SKM-1 treated with dmso at 0.1 percent for 144 hours (cell line): ENCODE measurements at regions not wholly inside any gene's neighbourhood (a gene's known extent, or its start where the extent isn't known, plus 50 kb on each side); places are given as distances from the start of the nearest gene placed in this dataset.

Experiments
- DNase-seq: peaks from one replicate; lab custom pipeline; 2025; ENCODE audit not compliant: unreplicated experiment; lab: John Stamatoyannopoulos, UW

DNA sequence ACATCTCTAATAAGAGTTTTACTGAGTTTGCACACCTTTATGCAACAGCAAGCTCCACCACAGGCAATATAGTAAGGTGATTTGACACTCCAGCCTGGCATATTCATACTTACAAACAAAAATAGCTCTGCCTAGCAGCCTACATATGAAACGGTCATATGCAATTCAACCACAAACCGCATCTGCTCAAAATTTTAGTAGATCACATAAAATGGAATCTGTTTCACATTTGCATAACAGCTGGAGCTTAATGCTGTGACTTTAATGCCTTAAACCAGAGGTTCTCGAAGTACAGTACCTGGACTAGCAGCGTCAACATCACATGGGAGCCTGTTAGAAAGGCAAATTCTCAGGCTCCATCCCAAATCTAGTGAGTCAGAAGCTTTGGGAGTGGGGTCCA, 578.4 kb downstream of the CDH11 start:
- no peak for DNase-seq

DNA sequence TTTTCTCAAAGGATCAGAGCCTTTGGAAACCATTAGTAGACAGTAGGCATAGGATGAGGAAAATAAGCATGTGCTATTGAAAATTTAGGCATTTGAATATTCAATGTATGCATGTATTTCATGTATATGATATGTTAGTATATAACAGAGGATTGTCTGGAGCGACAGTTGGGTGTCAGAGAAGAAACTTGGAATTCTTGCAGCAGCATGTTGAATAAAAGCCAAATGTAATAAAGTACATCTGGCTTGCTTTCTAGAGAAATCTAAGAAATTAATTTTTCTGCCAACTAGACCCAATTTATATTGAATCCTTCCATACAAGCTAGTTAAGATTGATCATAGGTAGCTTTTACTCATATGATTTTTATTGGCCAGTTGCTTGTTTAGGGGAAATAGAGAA, 578.8 kb downstream of the CDH11 start:
- DNase-seq = no peak

DNA sequence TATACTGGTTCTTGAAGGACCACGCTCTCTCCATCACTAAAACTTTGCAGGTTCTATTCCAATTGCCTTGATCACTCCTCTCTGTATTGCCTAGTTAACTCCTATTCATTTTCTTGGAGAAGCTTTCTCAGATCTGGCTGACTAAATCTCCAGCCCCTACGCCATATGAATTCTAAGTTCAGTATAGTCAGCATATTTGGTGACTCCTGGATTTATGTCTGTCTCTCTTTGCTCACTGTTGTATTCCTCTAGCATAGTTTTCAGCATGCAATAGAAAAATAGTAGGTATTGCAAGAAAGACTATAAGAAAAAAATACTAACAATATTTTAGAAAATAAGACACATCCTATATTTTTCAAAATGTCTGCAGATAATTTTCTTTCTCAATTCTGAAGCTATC, 579.7 kb downstream of the CDH11 start:
- no peak for DNase-seq

DNA sequence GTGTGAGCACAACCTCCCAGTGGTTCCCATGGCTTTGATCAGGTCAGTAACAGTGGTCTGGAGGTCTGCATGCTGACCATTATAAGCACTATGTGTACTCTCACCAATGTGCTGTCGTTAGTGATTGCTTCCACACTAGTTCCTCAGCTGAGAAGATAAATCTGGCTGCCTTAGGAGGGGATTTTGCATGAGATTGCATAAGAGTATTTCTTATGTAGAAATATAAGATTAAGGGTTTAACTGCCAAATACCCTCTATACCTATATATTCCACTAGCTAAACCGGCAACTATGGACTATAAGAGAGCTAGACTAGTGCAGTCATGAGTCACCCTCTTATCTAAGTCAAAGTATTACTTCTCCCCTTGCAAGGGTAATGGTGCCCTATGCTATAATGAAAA, 580.2 kb downstream of the CDH11 start:
- no peak for DNase-seq

DNA sequence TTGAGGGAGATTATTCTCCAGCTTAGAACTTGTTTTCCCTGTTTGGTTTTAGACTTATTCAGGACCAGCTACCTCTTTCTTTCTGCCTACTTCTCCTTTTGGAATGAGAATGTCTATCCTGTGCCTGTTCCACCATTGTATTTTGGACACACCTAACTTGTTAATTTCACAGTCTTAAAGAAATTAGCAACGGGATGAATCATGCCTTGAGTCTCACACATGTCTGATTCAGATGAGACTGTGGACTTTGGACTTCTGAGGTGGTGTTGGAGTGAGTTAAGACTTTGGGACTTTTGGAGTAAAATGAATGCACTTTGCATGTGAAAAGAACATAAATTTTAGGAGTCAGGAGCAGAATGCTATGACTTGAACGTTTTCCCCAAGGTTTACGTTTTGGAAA, 581.4 kb downstream of the CDH11 start:
- DNase-seq = no peak

DNA sequence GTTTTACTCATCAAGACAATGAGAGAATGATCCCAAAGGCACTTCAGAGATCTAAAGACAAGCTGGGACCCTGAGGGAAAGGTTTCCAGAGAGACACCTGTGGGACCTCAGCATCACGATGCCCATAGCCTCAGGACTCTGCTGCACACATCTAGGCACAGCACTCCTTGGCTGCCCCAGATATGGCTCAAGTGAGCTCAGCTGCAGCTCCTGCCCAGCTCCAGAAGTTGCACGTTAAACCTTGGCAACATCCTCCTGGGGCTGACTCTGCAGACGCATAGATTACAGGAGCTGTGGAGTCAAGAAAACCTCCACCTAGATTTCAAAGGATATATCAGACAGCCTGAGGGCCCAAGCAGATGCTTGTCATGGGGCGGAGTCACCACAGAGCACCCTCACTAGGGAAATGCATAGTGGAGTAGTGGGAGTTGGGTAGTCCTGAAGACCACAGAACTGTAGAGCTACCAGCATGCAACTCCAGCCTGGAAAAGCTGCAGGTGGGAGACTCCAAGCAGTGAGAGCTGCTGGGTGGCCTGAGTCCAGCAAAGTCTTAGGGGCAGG, 582.0 kb downstream of the CDH11 start:
- DNase-seq = no peak

DNA sequence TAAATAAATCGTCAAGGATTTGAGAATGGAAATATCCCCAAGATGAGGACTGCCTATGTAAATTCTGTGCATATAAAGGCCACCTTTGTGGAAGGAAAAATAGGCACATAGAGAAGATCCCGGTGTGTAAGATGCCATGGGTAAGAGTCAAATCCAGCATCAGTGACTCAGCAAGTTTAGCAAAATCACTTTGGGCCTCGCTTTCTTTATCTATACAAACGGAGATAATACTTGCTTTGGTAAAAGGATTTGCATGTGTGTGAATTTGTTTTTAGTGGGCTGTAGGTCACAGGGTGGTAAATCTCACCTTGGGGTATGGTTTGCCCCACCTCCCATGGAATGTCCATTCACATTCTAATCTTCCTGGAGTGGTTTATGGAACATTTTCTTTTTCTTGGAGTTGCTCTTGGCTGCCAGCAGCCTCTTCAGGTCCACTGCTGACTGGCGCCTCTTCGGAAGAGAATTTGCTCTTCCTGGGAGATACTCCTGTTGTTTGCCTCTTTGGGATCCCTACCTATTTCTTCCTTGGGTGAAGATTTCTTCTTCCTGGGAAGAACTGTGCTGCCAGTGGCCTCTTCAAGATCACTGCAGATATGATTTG, 587.6 kb downstream of the CDH11 start:
- DNase-seq = no peak

DNA sequence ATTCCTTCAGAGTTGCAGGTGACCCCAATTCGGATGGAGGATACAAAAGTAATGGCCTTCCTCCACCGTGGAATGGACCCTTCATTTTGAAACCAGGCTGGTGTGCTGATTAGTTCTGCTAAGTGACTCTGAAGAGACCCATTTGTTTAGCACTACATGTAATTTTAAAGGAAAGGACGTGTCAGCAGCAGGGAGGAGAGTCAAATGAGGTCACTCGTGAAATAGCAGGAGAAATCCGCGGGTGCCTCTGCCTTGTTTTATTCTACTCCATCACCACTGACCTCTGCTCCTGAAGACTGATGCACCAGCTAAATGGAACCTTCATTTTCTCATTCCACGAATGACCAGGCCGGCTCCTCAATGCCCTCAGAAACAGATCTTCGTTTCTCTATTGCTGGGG, 589.2 kb downstream of the CDH11 start:
- no peak for DNase-seq

DNA sequence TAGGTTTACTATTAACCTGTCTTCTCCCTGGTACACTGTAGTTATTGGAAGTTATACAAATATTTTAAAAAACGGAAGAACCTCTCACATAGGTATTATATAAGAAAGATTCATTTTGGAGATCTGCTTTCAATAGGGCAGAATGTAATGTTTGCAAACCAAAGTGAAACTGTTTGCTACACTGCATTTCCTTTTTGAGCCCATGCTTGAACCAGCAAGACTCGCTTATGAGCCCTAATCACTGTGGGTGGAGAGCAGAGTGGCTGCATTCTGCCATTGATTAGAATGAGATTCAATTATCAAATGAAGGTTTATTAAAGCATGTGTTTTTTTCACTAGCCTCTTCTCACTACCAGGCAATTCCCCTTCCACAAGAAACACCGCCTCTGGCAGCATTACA, 589.7 kb downstream of the CDH11 start:
- no peak for DNase-seq

DNA sequence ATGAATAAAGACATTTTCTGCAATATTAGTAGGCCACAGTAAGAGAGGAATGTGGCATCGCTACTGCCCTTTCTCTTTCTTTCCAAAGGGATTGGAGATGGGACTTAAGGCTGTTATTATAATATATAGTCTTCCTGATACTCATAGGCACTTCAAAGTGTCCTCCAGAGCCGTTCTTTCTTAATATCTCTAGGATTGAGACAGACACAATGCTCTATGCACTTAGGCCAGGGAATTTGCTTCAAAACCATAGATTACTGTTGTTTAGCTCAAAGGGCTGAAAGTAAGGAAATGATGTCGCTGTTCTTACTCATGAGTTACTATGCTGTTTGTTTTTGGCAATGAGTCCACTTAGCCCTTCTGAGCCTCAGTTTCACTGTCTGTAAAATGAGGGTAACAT, 590.5 kb downstream of the CDH11 start:
- DNase-seq = no peak

DNA sequence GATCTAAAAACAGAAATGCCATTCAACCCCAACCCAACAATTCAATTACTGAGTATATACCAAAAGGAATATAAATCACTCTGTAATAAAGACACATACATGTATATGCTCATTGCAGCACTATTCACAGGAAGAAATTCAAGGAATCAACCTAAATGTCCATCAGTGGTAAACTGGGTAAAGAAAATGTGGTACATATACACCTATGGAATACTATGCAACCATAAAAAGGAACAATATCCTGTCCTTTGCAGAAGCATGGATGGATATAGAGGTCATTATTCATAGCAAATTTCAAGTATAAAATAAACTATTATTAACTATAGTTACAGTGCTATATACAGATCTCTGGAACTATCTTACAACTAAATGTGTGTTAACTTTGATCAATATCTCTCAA, 599.3 kb downstream of the CDH11 start:
- DNase-seq = no peak

DNA sequence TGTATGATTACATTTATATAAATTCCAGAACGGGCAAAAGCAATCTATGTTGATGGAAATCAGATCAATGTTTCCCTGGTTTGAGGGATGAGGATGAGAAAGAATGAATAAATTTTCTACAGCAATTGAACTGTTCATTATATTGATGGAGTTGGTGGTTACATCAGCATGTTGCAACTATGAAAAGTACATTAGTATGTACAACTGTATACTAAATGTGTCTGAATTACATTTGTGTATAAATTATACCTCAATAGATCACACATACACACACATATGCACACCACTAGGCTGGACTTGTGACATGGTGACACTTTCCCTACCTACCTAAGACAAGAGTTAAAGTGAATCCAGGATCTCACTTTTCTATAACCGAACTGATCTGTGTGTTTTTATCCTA, 608.0 kb downstream of the CDH11 start:
- DNase-seq = no peak

DNA sequence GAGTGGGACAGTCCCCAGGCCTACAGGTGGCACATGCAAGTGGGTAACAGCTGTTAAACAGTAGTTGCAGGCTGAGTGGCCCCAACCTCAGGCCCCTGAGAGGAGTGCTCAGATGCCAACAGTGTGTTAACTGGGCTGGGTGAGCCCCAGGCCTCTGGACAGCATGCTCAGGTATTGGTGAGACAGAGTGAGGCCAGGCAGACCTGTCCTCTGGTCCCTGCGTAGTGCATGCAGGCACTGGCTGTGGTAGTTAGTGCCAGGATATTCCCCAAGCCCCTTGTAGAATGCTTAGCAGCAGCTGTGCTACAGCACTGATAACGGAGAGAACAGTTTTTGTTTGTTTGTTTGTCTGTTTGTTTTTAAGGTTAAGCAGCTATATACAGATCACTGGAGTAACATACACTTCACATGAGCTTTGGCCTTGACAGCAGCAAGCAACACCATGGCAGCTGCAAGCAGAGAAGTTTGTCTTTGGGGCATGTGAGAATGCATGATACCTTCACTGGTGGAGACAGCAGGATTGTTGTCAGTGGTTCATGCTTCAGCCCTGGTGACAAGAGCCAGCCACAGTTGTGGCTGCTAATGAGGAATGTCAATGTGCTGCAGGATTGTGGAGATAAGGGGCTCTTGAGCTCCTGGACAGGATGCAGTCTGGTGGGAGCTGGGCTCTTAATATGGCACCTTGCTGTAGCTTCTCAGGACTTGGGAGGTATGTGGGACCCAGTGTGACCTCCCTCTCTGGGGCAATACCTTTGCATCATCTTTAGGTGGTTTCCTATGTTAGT, 614.4 kb downstream of the CDH11 start:
- no peak for DNase-seq

DNA sequence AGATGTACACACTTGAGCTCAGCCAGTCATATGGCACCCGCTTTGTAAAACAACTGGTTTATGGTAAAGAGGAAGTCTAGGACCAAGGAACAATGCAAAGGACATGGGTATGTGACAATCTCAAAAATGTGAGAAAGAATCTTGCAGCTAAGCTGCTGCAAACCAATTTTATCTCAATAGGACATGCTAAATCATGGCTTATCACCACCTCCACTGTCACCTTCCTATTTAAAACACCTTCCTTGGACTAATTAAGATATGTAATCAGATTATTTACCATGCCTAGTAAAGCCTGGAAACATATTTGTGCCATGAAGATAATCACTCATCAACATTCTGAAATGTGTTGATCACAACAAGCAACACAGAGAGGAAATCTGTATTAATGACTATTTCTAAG, 622.7 kb downstream of the CDH11 start:
- no peak for DNase-seq

DNA sequence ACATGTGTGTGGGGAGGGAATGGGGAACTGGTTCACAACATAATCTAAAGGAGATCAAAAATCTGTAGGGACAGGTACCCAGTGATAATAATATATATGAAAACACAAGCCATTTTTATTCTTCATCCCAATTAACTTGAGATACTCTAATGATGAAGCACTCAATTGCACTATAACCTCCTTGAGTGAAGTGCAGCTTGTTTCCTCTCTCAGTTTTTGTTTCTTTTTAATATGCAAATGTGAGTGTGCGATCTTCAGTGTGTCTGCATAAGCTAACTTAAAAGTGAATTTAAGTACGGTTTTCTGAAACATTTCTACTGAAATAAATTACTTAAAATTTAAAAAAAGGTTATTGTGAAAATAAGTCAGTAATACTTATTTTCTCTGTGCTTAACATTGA, 623.5 kb downstream of the CDH11 start:
- DNase-seq = no peak

DNA sequence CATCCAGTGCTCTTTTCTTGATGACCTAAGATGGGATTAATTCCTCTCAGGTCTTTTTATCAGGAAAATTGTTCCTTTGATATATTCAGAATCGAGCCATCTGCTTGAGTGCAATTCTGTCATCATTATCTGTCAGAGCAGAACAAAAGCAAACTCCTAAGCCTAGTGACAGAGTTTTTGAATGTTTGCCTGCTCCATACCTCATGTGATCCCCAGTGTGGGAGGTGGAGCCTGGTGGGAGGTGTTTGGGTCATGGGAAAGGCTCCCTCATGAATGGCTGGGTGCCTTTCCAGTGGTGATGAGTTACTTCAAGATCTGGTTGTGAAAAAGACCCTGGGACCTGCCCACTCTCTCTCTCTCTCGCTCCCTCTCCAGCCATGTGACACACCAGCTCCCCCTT, 628.2 kb downstream of the CDH11 start:
- no peak for DNase-seq

DNA sequence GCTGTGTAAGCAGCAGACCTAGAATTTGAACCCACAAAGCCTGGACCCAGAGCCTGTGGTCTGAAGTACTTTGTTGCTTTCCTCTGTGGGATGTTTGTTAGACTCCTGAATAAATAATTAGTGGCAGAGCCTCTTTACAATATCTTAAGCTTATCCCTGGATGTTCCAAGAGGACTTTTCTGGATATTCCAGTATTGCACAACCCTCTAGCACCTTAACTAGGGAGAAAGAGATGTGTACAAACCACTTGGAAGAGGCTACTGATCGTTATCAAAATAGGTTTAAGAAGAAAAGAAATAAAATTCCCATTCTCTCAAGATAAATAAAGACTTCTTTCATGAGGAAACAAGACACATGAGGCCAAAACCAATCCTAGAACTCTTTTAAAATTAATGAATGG, 632.4 kb downstream of the CDH11 start:
- no peak for DNase-seq

DNA sequence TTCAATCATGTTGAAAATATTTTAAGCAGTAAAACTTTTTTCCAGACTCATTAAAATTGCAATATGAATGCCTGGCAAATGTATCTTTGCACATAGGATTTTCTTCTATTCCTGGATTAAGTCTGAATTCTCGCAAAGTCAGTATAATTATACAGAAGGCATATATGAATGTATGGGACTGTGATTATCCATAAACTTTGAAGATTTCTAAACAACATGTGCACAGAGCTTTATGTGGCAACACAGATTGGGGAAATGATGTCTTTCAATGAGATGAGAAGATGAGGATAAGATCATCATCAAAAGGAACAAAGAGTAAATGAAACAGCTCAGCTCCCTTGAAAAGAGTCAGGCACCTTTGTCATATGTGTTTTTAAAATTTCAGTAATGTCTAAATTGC, 635.3 kb downstream of the CDH11 start:
- no peak for DNase-seq

DNA sequence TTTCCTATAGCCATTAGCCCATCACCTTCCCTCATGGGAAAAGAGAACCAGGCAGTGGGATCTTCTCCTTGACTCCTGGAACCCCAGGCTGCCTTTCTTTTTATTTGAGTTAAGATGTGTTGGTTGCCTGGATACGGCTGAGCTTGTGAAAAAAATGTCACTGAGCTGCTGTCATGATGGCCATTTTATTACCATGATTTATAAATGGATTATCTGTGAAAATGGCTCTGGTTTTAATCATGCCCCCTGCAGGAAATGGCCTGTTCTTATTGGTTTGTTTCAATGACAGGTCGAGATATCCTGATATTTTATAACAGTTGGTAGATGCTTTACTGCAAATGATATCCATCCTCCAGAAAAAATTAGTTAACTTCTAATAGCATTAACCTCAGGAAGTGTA, 640.4 kb downstream of the CDH11 start:
- DNase-seq = no peak

DNA sequence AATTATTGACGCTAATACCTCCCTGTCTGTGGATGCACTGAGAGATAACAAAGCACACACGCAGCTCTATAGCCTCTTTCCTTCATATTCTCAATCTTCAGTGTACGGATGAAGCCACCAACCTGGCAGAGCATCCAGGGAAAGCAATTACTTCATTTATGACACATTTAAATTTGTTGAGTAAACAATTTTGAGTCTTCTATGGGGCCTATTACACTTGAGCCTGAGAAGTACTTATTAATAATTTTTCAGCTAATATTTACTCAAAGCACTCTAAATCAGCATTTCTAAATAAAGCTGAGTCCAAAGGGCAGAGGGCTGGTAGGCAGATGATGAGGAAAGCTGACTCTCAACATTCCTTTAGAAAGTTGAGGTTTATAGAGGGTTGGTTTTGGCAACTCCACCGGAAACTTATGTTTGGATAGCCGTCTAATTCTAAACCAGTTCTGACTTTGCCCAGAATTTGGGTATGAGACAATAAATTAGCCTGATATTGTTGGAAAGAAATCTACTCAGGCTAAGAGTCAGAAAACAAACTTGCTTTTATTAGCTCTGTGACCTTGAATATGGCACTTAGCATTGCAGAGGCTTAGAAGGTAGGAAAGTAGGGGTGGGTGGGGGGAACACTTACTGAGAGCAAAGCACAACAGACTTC, 643.5 kb downstream of the CDH11 start:
- no peak for DNase-seq

DNA sequence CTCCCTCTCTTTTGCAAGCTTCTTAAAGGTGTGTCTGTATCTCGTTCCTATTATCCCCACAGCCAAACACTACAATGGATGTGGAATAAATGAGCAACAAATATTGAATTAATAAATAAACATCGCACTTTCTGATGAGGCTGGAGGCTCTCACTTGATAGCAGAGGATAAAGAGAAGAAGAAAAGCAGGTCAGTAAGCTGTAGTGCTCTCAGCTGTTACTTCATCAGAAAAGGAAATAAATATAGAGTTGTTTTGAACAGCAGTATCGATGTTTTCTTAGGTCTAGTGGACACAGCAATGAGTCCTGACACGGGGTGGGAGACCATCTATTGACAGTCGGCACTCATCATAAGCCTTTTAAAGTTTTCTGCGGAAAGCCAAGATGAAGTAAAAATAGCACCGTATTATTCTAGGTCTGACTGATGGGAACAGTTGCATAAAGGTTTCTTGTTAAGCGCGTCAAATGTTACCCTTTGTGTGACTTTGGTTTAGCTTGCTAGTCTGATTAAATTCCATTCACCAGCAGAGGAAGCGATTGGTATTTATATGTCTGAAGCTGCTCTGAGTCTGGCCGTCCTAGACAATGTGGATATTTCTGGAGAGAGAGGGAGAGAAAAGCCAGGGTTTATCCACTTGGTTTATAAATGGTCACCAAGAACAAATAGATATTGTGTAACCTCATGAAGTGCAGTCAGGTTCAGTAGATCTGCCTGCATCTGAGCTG, 646.1 kb downstream of the CDH11 start:
- DNase-seq = no peak

DNA sequence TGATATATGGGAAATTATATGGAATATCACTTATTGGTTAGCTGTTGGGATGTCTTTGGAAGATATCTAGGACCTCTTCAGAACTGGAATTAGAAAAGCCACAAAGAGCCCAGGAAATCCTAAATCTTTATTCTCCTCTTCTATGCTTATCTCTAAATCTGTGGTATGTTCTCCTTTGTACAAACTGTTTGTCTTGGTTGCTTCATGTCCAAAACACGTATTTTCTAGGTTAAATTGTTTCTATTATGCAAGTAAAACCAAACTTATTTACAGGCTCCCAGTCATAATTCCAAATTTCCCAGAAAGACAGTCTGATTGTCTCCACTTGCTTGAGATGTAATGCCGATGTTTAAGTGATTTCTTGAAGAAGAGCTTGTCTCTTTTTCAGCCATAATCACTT, 650.9 kb downstream of the CDH11 start:
- DNase-seq = no peak
